PC-3 (cell line): ENCODE measurements at regions not wholly inside any gene's neighbourhood (a gene's known extent, or its start where the extent isn't known, plus 50 kb on each side); places are given as distances from the start of the nearest gene placed in this dataset.

Source experiments
- ATAC-seq: fragments of 200-7000 bp; cut with Tn5 transposase; 2 replicates; pipeline ENCODE4 v1.9.1; 2020; ENCODE audit warnings: mild to moderate bottlenecking, moderate library complexity
- BruUV-seq: library from RNA; stranded (reverse); fragments of 400-500 nt; replicated peaks from 2 replicates; lab custom pipeline; 2021; lab: Mats Ljungman, UMichigan
- CTCF ChIA-PET: fragments of 300-600 bp; sonication (Branson Sonifier 250); formaldehyde crosslinking; loops from one replicate; lab custom pipeline; 2022; ENCODE audit warnings: antibody characterized with exemption; lab: Charles Lee
- POLR2A ChIA-PET: fragments of 300-600 bp; sonication (Branson Sonifier 250); formaldehyde crosslinking; loops from one replicate; lab custom pipeline; 2022; ENCODE audit warnings: antibody characterized with exemption; ENCODE audit not compliant: unreplicated experiment; lab: Charles Lee
- DNase-seq: peaks from one replicate; pipeline ENCODE4 v3.0.0-alpha.2; 2015
- H2AFZ ChIP-seq: fragments of 300-600 bp; sonication (generic); 2 replicates; pipeline ENCODE4 v1.6.0; 2016; ENCODE audit warnings: antibody characterized with exemption, low read length
- H3F3A ChIP-seq: fragments of 300-600 bp; sonication (generic); one replicate; pipeline ENCODE4 v1.6.0; 2017; ENCODE audit warnings: antibody characterized with exemption, low read length, control low read depth, mild to moderate bottlenecking; ENCODE audit not compliant: unreplicated experiment
- H3K27ac ChIP-seq: fragments of 300-600 bp; sonication (generic); 2 replicates; pipeline ENCODE4 v1.5.1; 2016; ENCODE audit warnings: mild to moderate bottlenecking, low read length
- H3K27me3 ChIP-seq: fragments of 300-600 bp; sonication (generic); 2 replicates; pipeline ENCODE4 v1.6.1; 2016; ENCODE audit warnings: low read length, mixed read lengths
- H3K36me3 ChIP-seq: fragments of 300-600 bp; sonication (generic); 2 replicates; pipeline ENCODE4 v1.6.1; 2016; ENCODE audit warnings: low read depth, mixed run types, low read length, mixed read lengths
- H3K4me1 ChIP-seq: fragments of 300-600 bp; sonication (generic); 2 replicates; pipeline ENCODE4 v1.5.1; 2016; ENCODE audit warnings: low read length; ENCODE audit not compliant: insufficient read depth
- H3K4me2 ChIP-seq: fragments of 300-600 bp; sonication (generic); 2 replicates; pipeline ENCODE4 v1.6.0; 2016; ENCODE audit warnings: low read length
- H3K4me3 ChIP-seq: fragments of 300-600 bp; sonication (generic); 2 replicates; pipeline ENCODE4 v1.5.1; 2016; ENCODE audit warnings: mild to moderate bottlenecking, low read length, mixed read lengths
- H3K79me2 ChIP-seq: fragments of 300-600 bp; sonication (generic); 2 replicates; pipeline ENCODE4 v1.6.1; 2017; ENCODE audit warnings: low read length, mixed read lengths
- H3K9ac ChIP-seq: fragments of 300-600 bp; sonication (generic); 2 replicates; pipeline ENCODE4 v1.6.0; 2016; ENCODE audit warnings: mild to moderate bottlenecking, low read length
- H3K9me2 ChIP-seq: fragments of 300-600 bp; sonication (generic); replicated peaks from 2 replicates; pipeline ENCODE4 v1.6.1; 2016; ENCODE audit warnings: mixed run types, low read length, mixed read lengths
- H3K9me3 ChIP-seq: fragments of 300-600 bp; sonication (generic); 2 replicates; pipeline ENCODE4 v1.6.1; 2016; ENCODE audit warnings: low read length, mixed read lengths
- H4K20me1 ChIP-seq: fragments of 300-600 bp; sonication (generic); 2 replicates; pipeline ENCODE4 v1.6.1; 2016; ENCODE audit warnings: low read length, mixed read lengths
- CTCF ChIP-seq: fragments of 300-600 bp; sonication (generic); conservative IDR thresholded peaks from 2 replicates; pipeline ENCODE4 v1.5.1; 2017; ENCODE audit warnings: antibody characterized with exemption, low read depth, mild to moderate bottlenecking, low read length
- EZH2 ChIP-seq: fragments of 300-600 bp; sonication (generic); IDR thresholded peaks from one replicate; pipeline ENCODE4 v1.6.1; 2017; ENCODE audit warnings: antibody characterized with exemption, mild to moderate bottlenecking, low read length; ENCODE audit not compliant: unreplicated experiment
- EZH2phosphoT487 ChIP-seq: fragments of 300-600 bp; sonication (generic); IDR thresholded peaks from 2 replicates; pipeline ENCODE4 v1.6.1; 2018; ENCODE audit warnings: mild to moderate bottlenecking, antibody characterized with exemption, low read length, borderline replicate concordance
- intact Hi-C: fragments of 100-400 bp; cut with micrococcal nuclease; formaldehyde crosslinking; loops from 2 replicates; pipeline ENCODE4 v1.9.0; 2023

- no peak for TF ChIP-seq CTCF
- no peak for TF ChIP-seq EZH2
- no peak for ATAC-seq
- no peak overlapping the region for H3K4me3 ChIP-seq
- BruUV-seq: no TSS peak
- DNase-seq: no peak
- no peaks in the 10 kb centered on the region for H3K9me3 ChIP-seq
- H3K27me3 ChIP-seq: peaks cover 37% of the 10 kb centered on the region
- H3K9ac ChIP-seq: no peak overlapping the region
- H3F3A ChIP-seq: no peaks in the 10 kb centered on the region
- H2AFZ ChIP-seq: no peak overlapping the region
- intact Hi-C loops: no loop called here
- no peaks in the 10 kb centered on the region for H3K4me1 ChIP-seq
- ChIA-PET POLR2A (no interaction called here), CTCF (no interaction called here)
- H4K20me1 ChIP-seq: no peaks in the 10 kb centered on the region
- H3K4me2 ChIP-seq: no peak overlapping the region
- H3K36me3 ChIP-seq: no peaks in the 10 kb centered on the region
- no peak overlapping the region for H3K27ac ChIP-seq
- H3K9me2 ChIP-seq: no peaks in the 10 kb centered on the region
- no peaks in the 10 kb centered on the region for H3K79me2 ChIP-seq
Observed at GRCh38 chr2:2655453-2656114, 324.5 kb upstream of the MYT1L start.

GRCh38 chr2:2653231-2653630, 322.2 kb upstream of the MYT1L start:
- no peaks in the 10 kb centered on the region for H3K36me3 ChIP-seq
- DNase-seq (no peak), ATAC-seq (no peak)
- no peak overlapping the region for H2AFZ ChIP-seq
- no peaks in the 10 kb centered on the region for H3F3A ChIP-seq
- ChIA-PET POLR2A (no interaction called here), CTCF (no interaction called here)
- H3K4me2 ChIP-seq: no peak overlapping the region
- no peak overlapping the region for H3K9ac ChIP-seq
- H3K27ac ChIP-seq: no peak overlapping the region
- intact Hi-C loops: no loop called here
- H4K20me1 ChIP-seq: no peaks in the 10 kb centered on the region
- H3K4me1 ChIP-seq: no peaks in the 10 kb centered on the region
- no peaks in the 10 kb centered on the region for H3K79me2 ChIP-seq
- no TSS peak for BruUV-seq
- H3K9me2 ChIP-seq: no peaks in the 10 kb centered on the region
- H3K9me3 ChIP-seq: no peaks in the 10 kb centered on the region
- peaks cover 37% of the 10 kb centered on the region for H3K27me3 ChIP-seq
- TF ChIP-seq EZH2 (no peak), EZH2phosphoT487 (no peak), CTCF (no peak)
- H3K4me3 ChIP-seq: no peak overlapping the region

- no TSS peak for BruUV-seq
- Histone ChIP-seq H3K9me2 (no peaks in the 10 kb centered on the region), H3K9me3 (no peaks in the 10 kb centered on the region), H3K4me1 (peaks cover 8% of the 10 kb centered on the region; the same call in 1 of the 2 replicates), H3K27me3 (peaks cover 23% of the 10 kb centered on the region), H3K4me2 (no peak overlapping the region), H3K36me3 (no peaks in the 10 kb centered on the region), H3K4me3 (no peak overlapping the region), H2AFZ (no peak overlapping the region), H3K27ac (no peak overlapping the region), H4K20me1 (no peaks in the 10 kb centered on the region), H3F3A (no peaks in the 10 kb centered on the region), H3K9ac (no peak overlapping the region), H3K79me2 (no peaks in the 10 kb centered on the region)
- ChIA-PET POLR2A (no interaction called here), CTCF (no interaction called here)
- no peak for TF ChIP-seq EZH2
- DNase-seq (no peak), ATAC-seq (no peak)
- intact Hi-C loops: no loop called here
Observed at GRCh38 chr2:2650608-2651375, 319.7 kb upstream of the MYT1L start.
